Esophagus mucosa (tissue), 1 donor: ENCODE measurements at regions not wholly inside any gene's neighbourhood (a gene's known extent, or its start where the extent isn't known, plus 50 kb on each side); places are given as distances from the start of the nearest gene placed in this dataset.

Experiments
- ATAC-seq: fragments of 200-7000 bp; cut with Tn5 transposase; one replicate; pipeline ENCODE4 v1.9.1; 2020
- donor health status: DM: yes; HTN: yes; CAD: no.

- no peak for ATAC-seq
These were observed 100.1 kb upstream of the MAP4K3 start for GRCh38 chr2:39537150-39537549.

GRCh38 chr2:39538718-39539117 lies 101.6 kb upstream of the MAP4K3 start:
- no peak for ATAC-seq

GRCh38 chr2:39540414-39540813 lies 103.3 kb upstream of the MAP4K3 start:
- no peak for ATAC-seq

GRCh38 chr2:39541011-39541930 lies 104.2 kb upstream of the MAP4K3 start:
- no peak for ATAC-seq

- no peak for ATAC-seq
These were observed 105.4 kb upstream of the MAP4K3 start for GRCh38 chr2:39542523-39542922.

- ATAC-seq, result no peak
These were observed 108.9 kb upstream of the MAP4K3 start for GRCh38 chr2:39545957-39546356.

- no peak for ATAC-seq
These were observed 109.3 kb upstream of the MAP4K3 start for GRCh38 chr2:39546409-39546808.

- ATAC-seq, result no peak
These were observed 109.9 kb upstream of the MAP4K3 start for GRCh38 chr2:39546937-39547336.

- peak; percentile 65 for ATAC-seq
These were observed 111.0 kb upstream of the MAP4K3 start for GRCh38 chr2:39547811-39548719.

- no peak for ATAC-seq
These were observed 111.9 kb upstream of the MAP4K3 start for GRCh38 chr2:39549000-39549399.

GRCh38 chr2:39549718-39550464 lies 112.8 kb upstream of the MAP4K3 start:
- no peak for ATAC-seq

- no peak for ATAC-seq
These were observed 113.7 kb upstream of the MAP4K3 start for GRCh38 chr2:39550701-39551285.

- no peak for ATAC-seq
These were observed 106.8 kb upstream of the TMEM178A start for GRCh38 chr2:39558906-39559305.

GRCh38 chr2:39563572-39563971 lies 102.1 kb upstream of the TMEM178A start:
- no peak for ATAC-seq

- ATAC-seq, result no peak
These were observed 98.2 kb upstream of the TMEM178A start for GRCh38 chr2:39567507-39567906.

- ATAC-seq, result no peak
These were observed 97.6 kb upstream of the TMEM178A start for GRCh38 chr2:39568116-39568515.

GRCh38 chr2:39568561-39569006 lies 97.1 kb upstream of the TMEM178A start:
- ATAC-seq, result peak; percentile 43

GRCh38 chr2:39570130-39570555 lies 95.6 kb upstream of the TMEM178A start:
- ATAC-seq, result no peak

- ATAC-seq, result no peak
These were observed 95.1 kb upstream of the TMEM178A start for GRCh38 chr2:39570614-39571013.

GRCh38 chr2:39571111-39571731 lies 94.5 kb upstream of the TMEM178A start:
- ATAC-seq, result no peak

- ATAC-seq, result no peak
These were observed 92.4 kb upstream of the TMEM178A start for GRCh38 chr2:39573276-39573675.

- no peak for ATAC-seq
These were observed 83.9 kb upstream of the TMEM178A start for GRCh38 chr2:39581866-39582265.
